DND-41 (cell line): ENCODE measurements at regions not wholly inside any gene's neighbourhood (a gene's known extent, or its start where the extent isn't known, plus 50 kb on each side); places are given as distances from the start of the nearest gene placed in this dataset.

Source experiments
- ATAC-seq: fragments of 200-7000 bp; cut with Tn5 transposase; 3 replicates; pipeline ENCODE4 v1.9.1; 2021; ENCODE audit warnings: low read depth; ENCODE audit not compliant: insufficient read depth
- DNase-seq: peaks from one replicate; pipeline ENCODE4 v3.0.0-alpha.2; 2020
- H2AFZ ChIP-seq: 2 replicates; pipeline ENCODE4 v1.6.0; 2012; ENCODE audit warnings: low read depth, low read length
- H3K27ac ChIP-seq: 2 replicates; pipeline ENCODE4 v1.5.1; 2012; ENCODE audit warnings: low read length, inconsistent platforms
- H3K27me3 ChIP-seq: fragments of 200-600 bp; sonication (generic); 2 replicates; pipeline ENCODE4 v1.6.0; 2012; ENCODE audit warnings: low read length, mild to moderate bottlenecking, inconsistent platforms; ENCODE audit not compliant: insufficient read depth, poor library complexity
- H3K36me3 ChIP-seq: 2 replicates; pipeline ENCODE4 v1.5.1; 2012; ENCODE audit warnings: low read length, inconsistent platforms; ENCODE audit not compliant: insufficient read depth
- H3K4me1 ChIP-seq: 2 replicates; pipeline ENCODE4 v1.5.1; 2012; ENCODE audit warnings: mild to moderate bottlenecking, low read length; ENCODE audit not compliant: insufficient read depth
- H3K4me2 ChIP-seq: 2 replicates; pipeline ENCODE4 v1.6.0; 2012; ENCODE audit warnings: mild to moderate bottlenecking, moderate library complexity, low read length, inconsistent platforms; ENCODE audit not compliant: insufficient read depth
- H3K4me3 ChIP-seq, 2 experiments: fragments of 200-600 bp in 1 of 2; shearing (Covaris generic) in 1 of 2; 2 replicates each; pipeline ENCODE4 v1.5.1; 2012 to 2016; ENCODE audit warnings: inconsistent platforms in 2 of 2, low read length in 2 of 2, mild to moderate bottlenecking in 2 of 2, low read depth in 1 of 2, moderate library complexity in 1 of 2
- H3K79me2 ChIP-seq: 2 replicates; pipeline ENCODE4 v1.6.0; 2012; ENCODE audit warnings: low read length, inconsistent platforms; ENCODE audit not compliant: insufficient read depth
- H3K9ac ChIP-seq: 2 replicates; pipeline ENCODE4 v1.6.0; 2012; ENCODE audit warnings: low read depth, mild to moderate bottlenecking, inconsistent platforms, low read length, moderate library complexity
- H3K9me3 ChIP-seq: 2 replicates; pipeline ENCODE4 v1.5.1; 2012; ENCODE audit warnings: low read length, moderate library complexity, mild to moderate bottlenecking, inconsistent platforms; ENCODE audit not compliant: insufficient read depth, severe bottlenecking
- H4K20me1 ChIP-seq: 2 replicates; pipeline ENCODE4 v1.6.0; 2012; ENCODE audit warnings: low read length; ENCODE audit not compliant: insufficient read depth
- EZH2 ChIP-seq: IDR thresholded peaks from 3 replicates; pipeline ENCODE4 v1.6.1; 2012; ENCODE audit warnings: borderline replicate concordance, low read depth, mild to moderate bottlenecking, moderate library complexity, low read length, inconsistent platforms; ENCODE audit not compliant: severe bottlenecking
- TF ChIP-seq, protein P1 (sequence below): IDR thresholded peaks from 2 replicates; pipeline ENCODE4 v1.5.1; 2012; ENCODE audit warnings: borderline replicate concordance, low read length, moderate library complexity, mild to moderate bottlenecking; ENCODE audit not compliant: poor library complexity, severe bottlenecking; ENCODE audit errors: extremely low read depth

DNA sequence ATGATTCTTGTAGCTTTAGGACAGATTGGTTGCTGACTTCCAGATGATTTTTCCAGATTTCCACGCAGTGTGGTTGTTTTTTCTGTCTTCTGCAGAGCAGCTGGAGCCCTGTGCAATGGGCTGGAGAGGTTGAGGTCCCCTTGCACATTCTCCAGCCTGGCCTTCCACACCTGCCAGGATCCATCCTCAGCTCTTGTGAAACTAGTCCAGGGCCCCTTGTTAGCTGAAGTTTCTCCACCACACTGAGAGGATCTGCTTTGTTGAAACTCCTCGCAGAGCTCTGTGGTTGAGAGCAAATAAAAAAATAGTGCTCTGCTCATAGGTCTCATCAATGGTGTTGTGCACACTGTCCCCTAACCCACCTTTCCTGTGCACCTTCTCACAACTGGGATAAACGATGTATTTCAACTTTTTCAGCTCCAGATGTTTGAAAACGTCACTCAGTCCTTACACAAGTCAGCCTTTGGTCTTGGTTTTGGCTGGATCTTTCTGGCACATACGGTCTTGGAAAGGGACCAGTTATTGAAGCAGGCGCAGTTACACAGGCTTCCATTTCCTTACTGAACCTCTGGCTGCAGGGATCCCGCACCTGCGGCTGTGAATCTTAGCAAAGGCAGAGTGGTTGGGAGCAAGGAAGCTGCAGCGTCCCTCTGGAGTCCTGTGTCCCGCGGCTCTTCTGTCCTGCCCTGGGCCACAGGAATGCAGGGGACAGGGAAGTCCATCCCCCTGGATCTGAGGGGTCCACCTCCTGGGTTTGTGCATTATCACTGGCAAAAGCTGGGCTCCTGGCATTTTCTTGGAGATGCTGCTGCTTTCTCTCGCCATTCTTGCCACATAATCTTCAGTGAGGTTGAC, 272.0 kb upstream of the DSEL start:
- no peaks in the 10 kb centered on the region for H3K36me3 ChIP-seq
- ATAC-seq (no peak), DNase-seq (no peak)
- no peak overlapping the region for H3K27ac ChIP-seq
- H2AFZ ChIP-seq, result no peak overlapping the region
- H3K4me2 ChIP-seq, result no peak overlapping the region
- H3K9ac ChIP-seq, result no peak overlapping the region
- no peaks in the 10 kb centered on the region for H3K9me3 ChIP-seq
- no peaks in the 10 kb centered on the region for H3K27me3 ChIP-seq
- no peaks in the 10 kb centered on the region for H3K79me2 ChIP-seq
- H3K4me3 ChIP-seq, result no peak overlapping the region
- TF ChIP-seq, protein P1, sequence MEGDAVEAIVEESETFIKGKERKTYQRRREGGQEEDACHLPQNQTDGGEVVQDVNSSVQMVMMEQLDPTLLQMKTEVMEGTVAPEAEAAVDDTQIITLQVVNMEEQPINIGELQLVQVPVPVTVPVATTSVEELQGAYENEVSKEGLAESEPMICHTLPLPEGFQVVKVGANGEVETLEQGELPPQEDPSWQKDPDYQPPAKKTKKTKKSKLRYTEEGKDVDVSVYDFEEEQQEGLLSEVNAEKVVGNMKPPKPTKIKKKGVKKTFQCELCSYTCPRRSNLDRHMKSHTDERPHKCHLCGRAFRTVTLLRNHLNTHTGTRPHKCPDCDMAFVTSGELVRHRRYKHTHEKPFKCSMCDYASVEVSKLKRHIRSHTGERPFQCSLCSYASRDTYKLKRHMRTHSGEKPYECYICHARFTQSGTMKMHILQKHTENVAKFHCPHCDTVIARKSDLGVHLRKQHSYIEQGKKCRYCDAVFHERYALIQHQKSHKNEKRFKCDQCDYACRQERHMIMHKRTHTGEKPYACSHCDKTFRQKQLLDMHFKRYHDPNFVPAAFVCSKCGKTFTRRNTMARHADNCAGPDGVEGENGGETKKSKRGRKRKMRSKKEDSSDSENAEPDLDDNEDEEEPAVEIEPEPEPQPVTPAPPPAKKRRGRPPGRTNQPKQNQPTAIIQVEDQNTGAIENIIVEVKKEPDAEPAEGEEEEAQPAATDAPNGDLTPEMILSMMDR, result no peak
- no peak for TF ChIP-seq EZH2
- no peaks in the 10 kb centered on the region for H3K4me1 ChIP-seq
- H4K20me1 ChIP-seq, result no peaks in the 10 kb centered on the region

DNA sequence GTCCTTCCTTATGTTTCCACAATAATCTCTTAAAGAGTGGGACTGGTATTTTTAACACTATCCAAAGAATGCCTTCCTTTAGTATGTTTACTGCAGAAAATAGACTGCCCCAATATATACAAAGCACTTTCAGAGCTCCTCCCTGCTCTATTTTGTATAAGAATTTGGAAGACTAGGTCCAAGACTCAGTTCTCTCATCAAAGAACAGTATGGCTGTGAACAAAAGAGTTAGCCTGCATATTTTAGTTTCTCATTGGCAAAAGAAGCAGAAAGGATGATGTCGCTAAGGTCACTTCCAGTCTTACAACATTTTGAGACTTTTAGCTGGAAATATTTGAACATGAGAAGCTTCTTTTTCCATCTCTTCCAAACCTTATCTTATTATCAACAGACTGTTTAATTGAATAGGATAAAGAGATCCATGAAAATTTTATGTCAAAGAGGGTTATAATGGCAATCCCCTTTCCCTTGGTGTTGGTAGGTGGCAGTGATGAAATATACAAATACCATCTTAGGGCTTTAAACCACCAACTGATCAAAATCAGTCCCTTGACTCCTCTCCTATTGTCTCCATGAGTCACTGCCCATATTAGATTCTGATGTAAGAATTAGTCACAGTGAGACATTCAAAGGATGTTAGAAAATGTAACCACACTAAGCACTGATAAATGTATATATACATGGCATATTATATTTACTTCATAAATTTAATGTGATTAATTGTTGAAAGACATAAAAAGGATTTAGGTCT, 266.9 kb upstream of the DSEL start:
- H3K27ac ChIP-seq, result no peak overlapping the region
- no peak overlapping the region for H3K4me3 ChIP-seq
- H3K27me3 ChIP-seq, result no peaks in the 10 kb centered on the region
- ATAC-seq (no peak), DNase-seq (no peak)
- no peaks in the 10 kb centered on the region for H3K4me1 ChIP-seq
- TF ChIP-seq EZH2, result no peak
- TF ChIP-seq, protein P1, result no peak
- no peaks in the 10 kb centered on the region for H4K20me1 ChIP-seq
- no peaks in the 10 kb centered on the region for H3K36me3 ChIP-seq
- no peaks in the 10 kb centered on the region for H3K79me2 ChIP-seq
- H3K4me2 ChIP-seq, result no peak overlapping the region
- no peak overlapping the region for H2AFZ ChIP-seq
- H3K9me3 ChIP-seq, result no peaks in the 10 kb centered on the region
- no peak overlapping the region for H3K9ac ChIP-seq

DNA sequence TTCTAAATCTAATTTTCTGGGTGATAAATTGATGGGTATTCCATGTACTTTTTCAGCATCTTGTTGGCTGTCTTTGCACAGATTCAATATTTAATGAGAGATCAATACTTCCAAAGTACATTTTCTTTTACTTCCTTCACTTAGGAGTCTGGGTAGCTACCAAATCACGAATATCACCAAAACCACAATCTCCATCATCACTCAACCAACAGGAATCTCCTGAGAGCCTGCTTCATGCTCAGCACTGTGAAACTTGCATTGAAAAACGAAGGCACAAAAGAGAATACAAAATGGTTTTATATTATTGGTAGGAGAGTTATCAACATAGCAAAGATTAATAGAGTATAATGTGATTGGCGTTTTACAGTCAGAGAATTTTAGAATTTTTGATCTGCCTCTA, 261.5 kb upstream of the DSEL start:
- no peak overlapping the region for H3K9ac ChIP-seq
- no peak for ATAC-seq
- H3K9me3 ChIP-seq, result no peaks in the 10 kb centered on the region
- no peak overlapping the region for H2AFZ ChIP-seq
- no peaks in the 10 kb centered on the region for H3K36me3 ChIP-seq
- no peaks in the 10 kb centered on the region for H3K27me3 ChIP-seq
- DNase-seq, result no peak
- no peak overlapping the region for H3K27ac ChIP-seq
- no peak overlapping the region for H3K4me2 ChIP-seq
- H3K4me3 ChIP-seq, result no peak overlapping the region
- H3K4me1 ChIP-seq, result no peaks in the 10 kb centered on the region
- no peaks in the 10 kb centered on the region for H3K79me2 ChIP-seq
- H4K20me1 ChIP-seq, result no peaks in the 10 kb centered on the region
- TF ChIP-seq, protein P1, result no peak
- TF ChIP-seq EZH2, result no peak
